OCI-LY7 (cell line): ENCODE measurements at regions not wholly inside any gene's neighbourhood (a gene's known extent, or its start where the extent isn't known, plus 50 kb on each side); places are given as distances from the start of the nearest gene placed in this dataset.

Source experiments
- EZH2phosphoT487 ChIP-seq: fragments of 200-600 bp; sonication (generic); IDR thresholded peaks from 2 replicates; pipeline ENCODE4 v1.6.1; 2018; ENCODE audit warnings: low read depth, borderline replicate concordance, mild to moderate bottlenecking, mixed run types, antibody characterized with exemption, low read length, moderate library complexity, mixed read lengths
- TF ChIP-seq, protein P1 (sequence below): fragments of 200-600 bp; sonication (generic); conservative IDR thresholded peaks from 2 replicates; pipeline ENCODE4 v1.5.1; 2014; ENCODE audit warnings: mild to moderate bottlenecking, antibody characterized with exemption, low read length, moderate library complexity, mixed read lengths

DNA sequence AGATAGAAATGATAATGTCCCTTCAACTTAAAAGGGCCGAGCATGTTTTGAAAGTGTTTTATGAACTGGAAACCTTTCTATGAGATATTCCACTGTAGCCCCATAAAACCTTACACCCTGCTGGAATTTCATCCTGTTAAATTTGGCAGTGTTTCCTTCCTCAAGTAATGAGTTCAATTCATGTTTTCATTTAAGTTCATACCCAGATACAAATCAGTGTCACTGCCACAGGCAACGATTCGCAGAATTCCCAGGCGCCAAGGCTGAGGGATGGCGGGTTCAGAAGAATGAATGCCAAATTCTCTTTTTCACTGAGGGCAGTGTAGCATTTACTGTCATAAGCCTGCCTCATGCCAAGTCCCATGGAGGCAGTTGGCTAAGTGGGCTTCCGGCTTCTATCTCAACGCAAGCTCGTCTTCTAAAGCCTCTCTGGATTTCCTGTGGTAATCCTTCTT lies 511.8 kb upstream of the ID4 start:
- TF ChIP-seq, protein P1, sequence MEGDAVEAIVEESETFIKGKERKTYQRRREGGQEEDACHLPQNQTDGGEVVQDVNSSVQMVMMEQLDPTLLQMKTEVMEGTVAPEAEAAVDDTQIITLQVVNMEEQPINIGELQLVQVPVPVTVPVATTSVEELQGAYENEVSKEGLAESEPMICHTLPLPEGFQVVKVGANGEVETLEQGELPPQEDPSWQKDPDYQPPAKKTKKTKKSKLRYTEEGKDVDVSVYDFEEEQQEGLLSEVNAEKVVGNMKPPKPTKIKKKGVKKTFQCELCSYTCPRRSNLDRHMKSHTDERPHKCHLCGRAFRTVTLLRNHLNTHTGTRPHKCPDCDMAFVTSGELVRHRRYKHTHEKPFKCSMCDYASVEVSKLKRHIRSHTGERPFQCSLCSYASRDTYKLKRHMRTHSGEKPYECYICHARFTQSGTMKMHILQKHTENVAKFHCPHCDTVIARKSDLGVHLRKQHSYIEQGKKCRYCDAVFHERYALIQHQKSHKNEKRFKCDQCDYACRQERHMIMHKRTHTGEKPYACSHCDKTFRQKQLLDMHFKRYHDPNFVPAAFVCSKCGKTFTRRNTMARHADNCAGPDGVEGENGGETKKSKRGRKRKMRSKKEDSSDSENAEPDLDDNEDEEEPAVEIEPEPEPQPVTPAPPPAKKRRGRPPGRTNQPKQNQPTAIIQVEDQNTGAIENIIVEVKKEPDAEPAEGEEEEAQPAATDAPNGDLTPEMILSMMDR: no peak
- TF ChIP-seq EZH2phosphoT487: no peak
